Central memory CD8-positive, alpha-beta T cell (primary cell): ENCODE measurements at regions not wholly inside any gene's neighbourhood (a gene's known extent, or its start where the extent isn't known, plus 50 kb on each side); places are given as distances from the start of the nearest gene placed in this dataset.
A peak's percentile ranks its signal among the peaks of the same experiment; 100 is the strongest.

Source experiments
- ATAC-seq: fragments of 150-1000 bp; cut with Tn5 transposase; replicated peaks from 2 replicates; pipeline ENCODE4 v1.10.0; 2022; ENCODE audit warnings: mild to moderate bottlenecking, moderate FRiP score, moderate number of reproducible peaks; ENCODE audit not compliant: poor library complexity, severe bottlenecking; ENCODE audit errors: extremely low read depth
- DNase-seq, 2 donors: peaks; one replicate each; pipeline ENCODE4 v3.0.0; 2021; ENCODE audit warnings: low spot score in 2 of 2
- H3K27ac Mint-ChIP-seq: one replicate; pipeline ENCODE4 v1.8.0; 2022; ENCODE audit warnings: low read depth, mild to moderate bottlenecking, moderate library complexity, mixed read lengths
- H3K27me3 Mint-ChIP-seq: one replicate; pipeline ENCODE4 v1.8.0; 2022; ENCODE audit warnings: mixed read lengths
- H3K36me3 Mint-ChIP-seq: one replicate; pipeline ENCODE4 v1.8.0; 2022; ENCODE audit warnings: mild to moderate bottlenecking, moderate library complexity, mixed read lengths; ENCODE audit not compliant: insufficient read depth
- H3K4me1 Mint-ChIP-seq: one replicate; pipeline ENCODE4 v1.8.0; 2022; ENCODE audit warnings: mixed read lengths
- H3K4me3 Mint-ChIP-seq: one replicate; pipeline ENCODE4 v1.8.0; 2022; ENCODE audit warnings: mild to moderate bottlenecking, moderate library complexity, mixed read lengths
- H3K9me3 Mint-ChIP-seq: one replicate; pipeline ENCODE4 v1.8.0; 2022; ENCODE audit warnings: mixed read lengths

- Mint-ChIP-seq H3K27me3 (peaks cover 68% of the 10 kb centered on the region), H3K4me3 (no peak overlapping the region), H3K9me3 (no peaks in the 10 kb centered on the region), H3K36me3 (no peaks in the 10 kb centered on the region), H3K27ac (no peak overlapping the region), H3K4me1 (peaks cover 16% of the 10 kb centered on the region)
- ATAC-seq = no peak
- no peak for DNase-seq
Measured at GRCh38 chr18:22868831-22869230, 64.3 kb upstream of the RBBP8 start.

GRCh38 chr18:22871809-22872525, 61.2 kb upstream of the RBBP8 start:
- peaks cover 36% of the 10 kb centered on the region for H3K27me3 Mint-ChIP-seq
- DNase-seq (no peak), ATAC-seq (no peak)
- no peak overlapping the region for H3K4me3 Mint-ChIP-seq
- no peaks in the 10 kb centered on the region for H3K9me3 Mint-ChIP-seq
- no peak overlapping the region for H3K27ac Mint-ChIP-seq
- H3K4me1 Mint-ChIP-seq = peaks cover 10% of the 10 kb centered on the region
- no peaks in the 10 kb centered on the region for H3K36me3 Mint-ChIP-seq

GRCh38 chr18:22872900-22873537, 60.1 kb upstream of the RBBP8 start:
- Mint-ChIP-seq H3K4me3 (peak overlapping the region; percentile 38), H3K27ac (no peak overlapping the region), H3K4me1 (peaks cover 10% of the 10 kb centered on the region), H3K9me3 (no peaks in the 10 kb centered on the region), H3K27me3 (peaks cover 26% of the 10 kb centered on the region), H3K36me3 (no peaks in the 10 kb centered on the region)
- no peak for DNase-seq
- no peak for ATAC-seq

- ATAC-seq (no peak), DNase-seq (no peak)
- no peaks in the 10 kb centered on the region for H3K36me3 Mint-ChIP-seq
- peaks cover 15% of the 10 kb centered on the region for H3K27me3 Mint-ChIP-seq
- no peak overlapping the region for H3K4me3 Mint-ChIP-seq
- no peaks in the 10 kb centered on the region for H3K4me1 Mint-ChIP-seq
- H3K9me3 Mint-ChIP-seq = no peaks in the 10 kb centered on the region
- no peak overlapping the region for H3K27ac Mint-ChIP-seq
Measured at GRCh38 chr18:22879293-22879692, 53.8 kb upstream of the RBBP8 start.

GRCh38 chr18:22882084-22882483, 51.0 kb upstream of the RBBP8 start:
- no peak for ATAC-seq
- H3K27me3 Mint-ChIP-seq = peaks cover 43% of the 10 kb centered on the region
- DNase-seq = no peak
- no peaks in the 10 kb centered on the region for H3K9me3 Mint-ChIP-seq
- H3K4me3 Mint-ChIP-seq = no peak overlapping the region
- H3K36me3 Mint-ChIP-seq = peaks cover 1% of the 10 kb centered on the region
- H3K27ac Mint-ChIP-seq = no peak overlapping the region
- H3K4me1 Mint-ChIP-seq = no peaks in the 10 kb centered on the region

- no peaks in the 10 kb centered on the region for H3K4me1 Mint-ChIP-seq
- H3K36me3 Mint-ChIP-seq = peaks cover 1% of the 10 kb centered on the region
- H3K9me3 Mint-ChIP-seq = no peaks in the 10 kb centered on the region
- no peak overlapping the region for H3K27ac Mint-ChIP-seq
- no peak for DNase-seq
- peaks cover 54% of the 10 kb centered on the region for H3K27me3 Mint-ChIP-seq
- ATAC-seq = no peak
- no peak overlapping the region for H3K4me3 Mint-ChIP-seq
Measured at GRCh38 chr18:22883179-22883578, 49.9 kb upstream of the RBBP8 start.
